ENCODE measurements at regions not wholly inside any gene's neighbourhood (a gene's known extent, or its start where the extent isn't known, plus 50 kb on each side); places are given as distances from the start of the nearest gene placed in this dataset.

GRCh38 chr10:3354174-3354900 is 181.8 kb upstream of the PITRM1 start:
- no peak for DNase-seq (ENCODE audit: low read depth, low spot score)

- no peak for DNase-seq (ENCODE audit: low read depth, low spot score)
Measured at GRCh38 chr10:3353235-3353634, 180.7 kb upstream of the PITRM1 start.

GRCh38 chr10:3350617-3351258 is 178.2 kb upstream of the PITRM1 start:
- DNase-seq (ENCODE audit: low read depth, low spot score), result no peak

- no peak for DNase-seq (ENCODE audit: low read depth, low spot score)
Measured at GRCh38 chr10:3350205-3350604, 177.6 kb upstream of the PITRM1 start.

GRCh38 chr10:3348564-3348963 is 176.0 kb upstream of the PITRM1 start:
- DNase-seq (ENCODE audit: low read depth, low spot score), result no peak

GRCh38 chr10:3347413-3348182 is 175.0 kb upstream of the PITRM1 start:
- DNase-seq (ENCODE audit: low read depth, low spot score), result no peak

- DNase-seq (ENCODE audit: low read depth, low spot score), result no peak
Measured at GRCh38 chr10:3346851-3347250, 174.3 kb upstream of the PITRM1 start.

GRCh38 chr10:3342771-3343170 is 170.2 kb upstream of the PITRM1 start:
- no peak for DNase-seq (ENCODE audit: low read depth, low spot score)

GRCh38 chr10:3340127-3340730 is 167.6 kb upstream of the PITRM1 start:
- no peak for DNase-seq (ENCODE audit: low read depth, low spot score)

GRCh38 chr10:3339531-3339950 is 167.0 kb upstream of the PITRM1 start:
- DNase-seq (ENCODE audit: low read depth, low spot score), result no peak

GRCh38 chr10:3339121-3339520 is 166.5 kb upstream of the PITRM1 start:
- DNase-seq (ENCODE audit: low read depth, low spot score), result no peak

- no peak for DNase-seq (ENCODE audit: low read depth, low spot score)
Measured at GRCh38 chr10:3337741-3338140, 165.2 kb upstream of the PITRM1 start.

- DNase-seq (ENCODE audit: low read depth, low spot score), result no peak
Measured at GRCh38 chr10:3336673-3337293, 164.2 kb upstream of the PITRM1 start.

- DNase-seq (ENCODE audit: low read depth, low spot score), result no peak
Measured at GRCh38 chr10:3333426-3333825, 160.8 kb upstream of the PITRM1 start.

GRCh38 chr10:3331690-3332230 is 159.2 kb upstream of the PITRM1 start:
- no peak for DNase-seq (ENCODE audit: low read depth, low spot score)

GRCh38 chr10:3331187-3331586 is 158.6 kb upstream of the PITRM1 start:
- DNase-seq (ENCODE audit: low read depth, low spot score), result no peak

GRCh38 chr10:3330663-3331062 is 158.1 kb upstream of the PITRM1 start:
- DNase-seq (ENCODE audit: low read depth, low spot score), result no peak

GRCh38 chr10:3325954-3326750 is 153.6 kb upstream of the PITRM1 start:
- DNase-seq (ENCODE audit: low read depth, low spot score), result no peak

GRCh38 chr10:3324612-3325038 is 152.0 kb upstream of the PITRM1 start:
- DNase-seq (ENCODE audit: low read depth, low spot score), result no peak

- DNase-seq (ENCODE audit: low read depth, low spot score), result no peak
Measured at GRCh38 chr10:3323865-3324498, 151.4 kb upstream of the PITRM1 start.

Data from pulmonary artery endothelial cell (primary cell).